Ascending aorta (tissue), 2 donors: ENCODE measurements at regions not wholly inside any gene's neighbourhood (a gene's known extent, or its start where the extent isn't known, plus 50 kb on each side); places are given as distances from the start of the nearest gene placed in this dataset.
"Not testable (repeated sequence)": the region's sequence is repeated elsewhere in the genome, so short reads cannot be mapped to it uniquely, and the experiment has no call there.

Experiments used
- DNase-seq, 2 donors: peaks; one replicate each; pipeline ENCODE4 v3.0.0-alpha.2; 2019; ENCODE audit warnings: low spot score in 2 of 2
- H3K27ac ChIP-seq, 2 donors: fragments of 200-600 bp; sonication (generic); one replicate each; pipeline ENCODE4 v1.5.1; 2016 to 2017; ENCODE audit warnings: mild to moderate bottlenecking in 1 of 2
- H3K27me3 ChIP-seq: fragments of 200-600 bp; sonication (generic); one replicate; pipeline ENCODE4 v1.5.1; 2017
- H3K36me3 ChIP-seq, 2 donors: fragments of 200-600 bp; sonication (generic); one replicate each; pipeline ENCODE4 v1.5.1; 2016
- H3K4me1 ChIP-seq, 2 donors: fragments of 200-600 bp; sonication (generic); one replicate each; pipeline ENCODE4 v1.5.1; 2016 to 2017; ENCODE audit warnings: mild to moderate bottlenecking in 1 of 2
- H3K4me3 ChIP-seq, 2 donors: fragments of 200-600 bp; sonication (generic); one replicate each; pipeline ENCODE4 v1.5.1; 2016 to 2017; ENCODE audit warnings: mild to moderate bottlenecking in 1 of 2
- H3K9me3 ChIP-seq, 2 donors: fragments of 200-600 bp; sonication (generic); one replicate each; pipeline ENCODE4 v1.5.1; 2016
- CTCF ChIP-seq, 3 experiments: fragments of 200-600 bp in 2 of 3; fragments of 450-650 bp in 1 of 3; sonication (generic) in 2 of 3; IDR thresholded peaks; one replicate each; pipeline ENCODE4 v1.5.1; 2016 to 2019; ENCODE audit warnings: antibody characterized with exemption in 3 of 3, mild to moderate bottlenecking in 1 of 3, moderate library complexity in 1 of 3
- intact Hi-C: fragments of 100-400 bp; cut with DNase I; formaldehyde crosslinking; loops from one replicate; pipeline ENCODE4 v1.15.1; 2023

DNA sequence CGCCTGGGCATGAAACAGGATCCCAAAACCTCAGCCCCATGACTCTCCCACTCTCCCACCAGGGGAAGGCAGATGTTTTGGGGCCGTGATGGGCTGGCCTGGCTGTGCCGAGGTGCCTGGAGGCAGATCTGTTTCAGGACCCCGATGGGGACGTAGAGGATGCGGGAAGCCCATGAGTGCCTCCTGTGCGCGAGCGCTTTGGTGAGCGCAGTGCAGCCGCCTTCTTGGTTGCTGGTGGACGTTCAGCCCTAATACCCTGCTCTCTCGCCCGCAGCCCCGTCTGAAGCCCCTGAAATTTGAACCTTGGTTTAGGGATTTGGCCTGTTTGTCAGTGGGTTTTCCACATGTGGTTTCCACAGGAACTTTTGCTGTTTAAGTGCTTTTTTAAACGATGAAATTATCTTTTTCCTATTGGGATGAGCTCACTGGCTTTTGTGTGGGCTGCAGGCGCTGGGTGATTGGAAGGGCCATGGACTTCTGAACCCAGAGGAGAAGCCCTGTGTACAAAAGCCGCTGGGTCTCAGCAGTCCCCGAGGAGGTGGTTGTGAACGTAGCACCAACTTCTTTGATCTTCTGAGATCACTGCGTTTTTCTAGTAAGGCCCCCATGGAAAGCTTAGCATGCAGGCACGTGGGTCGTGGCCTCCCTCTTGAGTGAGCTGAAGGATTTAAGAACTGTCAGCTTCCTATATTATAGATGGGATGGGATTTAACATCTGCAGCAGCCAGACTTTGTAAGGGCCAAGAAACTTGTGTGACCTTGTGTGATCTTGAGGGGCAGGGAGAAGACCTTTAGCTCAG, 148.9 kb upstream of the ZNF469 start:
- DNase-seq, H3K27me3 ChIP-seq, H3K9me3 ChIP-seq, H3K36me3 ChIP-seq, intact Hi-C loops: not testable (repeated sequence)
- H3K4me3 ChIP-seq = peak overlapping the region in 1 of 2 donors; percentile 45
- H3K4me1 ChIP-seq = peaks cover 7 to 27% of the 10 kb centered on the region in 2 donors
- H3K27ac ChIP-seq = peak overlapping the region; percentile 88 to 92

- Histone ChIP-seq H3K27ac (peak overlapping the region; percentile 88 to 92), H3K4me3 (peak overlapping the region in 1 of 2 donors; percentile 45), H3K4me1 (peaks cover 7 to 27% of the 10 kb centered on the region in 2 donors)
- intact Hi-C loops, H3K27me3 ChIP-seq, H3K9me3 ChIP-seq, H3K36me3 ChIP-seq: not testable (repeated sequence)
- DNase-seq = peak in 1 of 2 donors; percentile 81
- peak in 2 of 3 experiments; percentile 12 to 34 for TF ChIP-seq CTCF (IDR thresholded peaks at IDR 0.05)
Measured at GRCh38 chr16:88234421-88235271, 148.1 kb upstream of the ZNF469 start.

- intact Hi-C loops, H3K36me3 ChIP-seq, H3K4me3 ChIP-seq, H3K9me3 ChIP-seq, H3K27me3 ChIP-seq, DNase-seq: not testable (repeated sequence)
- Histone ChIP-seq H3K4me1 (peaks cover 7 to 27% of the 10 kb centered on the region in 2 donors), H3K27ac (peak overlapping the region; percentile 88 to 92)
Measured at GRCh38 chr16:88235691-88236090, 147.1 kb upstream of the ZNF469 start.

DNA sequence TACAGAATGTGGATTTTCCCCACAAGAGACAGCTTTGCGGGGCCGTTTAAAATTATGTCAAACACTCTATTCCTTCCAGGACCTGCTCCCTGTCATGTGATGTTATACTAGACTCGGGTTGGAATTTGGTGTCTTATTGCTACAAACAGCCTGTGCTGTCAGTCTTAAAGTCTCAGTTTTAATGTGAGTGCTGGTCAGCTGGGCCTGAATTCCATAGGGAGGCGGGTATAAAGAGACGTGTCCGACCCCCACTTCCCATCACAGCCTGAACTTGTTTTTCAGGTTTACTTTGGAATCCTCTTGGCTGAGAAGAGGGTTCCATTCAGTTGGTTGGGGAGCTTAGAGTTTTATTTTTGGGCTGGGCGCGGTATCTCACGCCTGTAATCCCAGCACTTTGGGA, 146.5 kb upstream of the ZNF469 start:
- peaks cover 7 to 27% of the 10 kb centered on the region in 2 donors for H3K4me1 ChIP-seq
- H3K36me3 ChIP-seq, H3K27me3 ChIP-seq, H3K4me3 ChIP-seq, H3K9me3 ChIP-seq, DNase-seq, intact Hi-C loops: not testable (repeated sequence)
- H3K27ac ChIP-seq = peak overlapping the region in 1 of 2 donors; percentile 88

DNA sequence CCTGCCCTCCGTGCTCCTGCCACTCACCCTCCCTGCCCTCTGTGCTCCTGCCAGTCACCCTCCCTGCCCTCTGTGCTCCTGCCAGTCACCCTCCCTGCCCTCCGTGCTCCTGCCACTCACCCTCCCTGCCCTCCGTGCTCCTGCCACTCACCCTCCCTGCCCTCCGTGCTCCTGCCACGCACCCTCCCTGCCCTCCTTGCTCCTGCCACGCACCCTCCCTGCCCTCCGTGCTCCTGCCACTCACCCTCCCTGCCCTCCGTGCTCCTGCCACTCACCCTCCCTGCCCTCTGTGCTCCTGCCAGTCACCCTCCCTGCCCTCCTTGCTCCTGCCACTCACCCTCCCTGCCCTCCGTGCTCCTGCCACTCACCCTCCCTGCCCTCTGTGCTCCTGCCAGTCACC, 145.4 kb upstream of the ZNF469 start:
- intact Hi-C loops, DNase-seq, H3K27me3 ChIP-seq, H3K9me3 ChIP-seq, H3K36me3 ChIP-seq, H3K4me3 ChIP-seq: not testable (repeated sequence)
- peaks cover 7 to 31% of the 10 kb centered on the region in 2 donors for H3K4me1 ChIP-seq
- peak overlapping the region in 1 of 2 donors; percentile 81 for H3K27ac ChIP-seq

DNA sequence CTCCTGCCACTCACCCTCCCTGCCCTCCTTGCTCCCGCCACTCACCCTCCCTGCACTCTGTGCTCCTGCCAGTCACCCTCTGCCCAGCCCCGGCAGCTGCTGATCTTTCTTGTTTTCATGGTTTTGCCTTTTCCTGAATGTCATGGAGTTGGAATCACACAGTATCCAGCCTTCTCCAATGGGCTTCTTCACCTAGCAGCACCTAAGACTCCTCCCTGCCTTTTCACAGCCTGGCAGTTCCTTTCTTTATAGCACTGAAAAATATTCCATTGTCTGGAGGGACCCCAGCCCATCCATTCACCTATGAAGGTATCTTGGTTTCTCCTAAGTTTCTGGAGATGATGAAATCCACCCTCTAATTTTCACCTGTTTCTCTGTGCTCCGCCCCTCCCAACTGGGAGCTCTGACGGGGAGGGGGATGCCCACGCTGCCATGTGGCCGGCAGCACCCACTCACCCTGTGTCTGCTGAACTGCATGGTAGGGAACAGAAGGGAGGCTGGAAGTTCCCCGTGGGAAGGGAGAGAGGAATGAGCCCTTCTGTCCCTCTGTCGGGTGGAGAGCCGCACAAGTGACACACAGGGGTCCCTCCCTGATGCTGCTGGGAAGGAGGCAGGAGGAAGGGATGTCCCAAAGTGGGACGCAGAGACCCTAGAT, 144.9 kb upstream of the ZNF469 start:
- Histone ChIP-seq H3K4me1 (peaks cover 8 to 34% of the 10 kb centered on the region in 2 donors), H3K27ac (peak overlapping the region; percentile 75 to 81)
- H3K36me3 ChIP-seq, H3K27me3 ChIP-seq, H3K4me3 ChIP-seq, intact Hi-C loops, DNase-seq, H3K9me3 ChIP-seq: not testable (repeated sequence)

DNA sequence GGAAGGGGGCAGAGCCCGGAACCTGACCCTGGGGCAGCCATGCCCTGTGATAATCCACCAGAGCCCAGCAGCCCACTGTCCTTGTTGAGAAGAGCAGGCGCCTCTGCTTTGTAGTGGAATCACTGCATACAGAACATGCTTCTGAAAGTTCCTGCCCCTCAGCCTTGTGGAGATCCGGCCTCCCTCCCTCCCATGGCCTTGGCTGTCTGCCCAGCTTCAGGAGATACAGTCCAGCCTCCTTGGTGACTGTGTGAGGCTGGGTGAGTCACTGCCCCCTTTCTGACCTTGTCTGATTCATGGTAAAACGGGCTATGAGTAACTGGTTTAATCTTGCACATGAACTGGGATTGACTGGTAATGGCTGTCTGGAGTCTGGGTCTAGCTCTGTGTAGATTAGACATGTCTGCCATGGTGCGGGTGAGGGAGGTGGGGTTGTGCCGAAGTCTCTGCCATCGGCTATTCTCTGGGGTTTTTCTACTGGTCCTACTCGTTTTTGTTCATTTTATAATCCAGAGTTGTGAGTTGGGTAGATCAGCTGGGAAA, 144.0 kb upstream of the ZNF469 start:
- peak overlapping the region; percentile 75 to 81 for H3K27ac ChIP-seq

GRCh38 chr16:88240118-88240517, 142.6 kb upstream of the ZNF469 start:
- DNase-seq, H3K9me3 ChIP-seq, intact Hi-C loops, H3K27me3 ChIP-seq, H3K4me3 ChIP-seq, H3K36me3 ChIP-seq: not testable (repeated sequence)
- peaks cover 12 to 34% of the 10 kb centered on the region in 2 donors for H3K4me1 ChIP-seq
- peak overlapping the region in 1 of 2 donors; percentile 37 for H3K27ac ChIP-seq

More for the DNA sequence above, 144.0 kb upstream of the ZNF469 start:
- intact Hi-C loops, H3K27me3 ChIP-seq, H3K9me3 ChIP-seq, H3K36me3 ChIP-seq, H3K4me3 ChIP-seq: not testable (repeated sequence)
- DNase-seq = peak; percentile 91 to 98
- H3K4me1 ChIP-seq = peaks cover 12 to 37% of the 10 kb centered on the region in 2 donors

DNA sequence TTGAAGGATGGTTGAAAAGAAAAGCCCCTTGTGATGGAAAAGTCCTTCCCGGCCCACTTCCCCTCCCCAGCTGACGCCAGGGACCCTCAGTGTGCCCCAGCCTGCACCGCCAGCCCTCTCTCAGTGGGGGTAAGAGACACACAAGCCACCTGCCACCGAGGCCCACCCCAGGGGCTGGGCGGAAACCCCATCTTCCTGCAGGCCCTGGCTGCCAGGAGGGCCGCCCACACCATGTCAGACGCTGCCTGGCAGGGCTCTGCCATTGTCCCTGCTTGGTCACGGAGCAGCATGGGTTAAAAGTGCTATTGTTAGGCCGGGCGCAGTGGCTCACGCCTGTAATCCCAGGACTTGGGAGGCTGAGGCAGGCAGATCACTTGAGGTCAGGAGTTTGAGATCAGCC, 142.0 kb upstream of the ZNF469 start:
- peak overlapping the region in 1 of 2 donors; percentile 40 for H3K27ac ChIP-seq
- intact Hi-C loops, H3K9me3 ChIP-seq, H3K4me3 ChIP-seq, H3K27me3 ChIP-seq, H3K36me3 ChIP-seq, DNase-seq: not testable (repeated sequence)
- H3K4me1 ChIP-seq = peaks cover 12 to 31% of the 10 kb centered on the region in 2 donors

DNA sequence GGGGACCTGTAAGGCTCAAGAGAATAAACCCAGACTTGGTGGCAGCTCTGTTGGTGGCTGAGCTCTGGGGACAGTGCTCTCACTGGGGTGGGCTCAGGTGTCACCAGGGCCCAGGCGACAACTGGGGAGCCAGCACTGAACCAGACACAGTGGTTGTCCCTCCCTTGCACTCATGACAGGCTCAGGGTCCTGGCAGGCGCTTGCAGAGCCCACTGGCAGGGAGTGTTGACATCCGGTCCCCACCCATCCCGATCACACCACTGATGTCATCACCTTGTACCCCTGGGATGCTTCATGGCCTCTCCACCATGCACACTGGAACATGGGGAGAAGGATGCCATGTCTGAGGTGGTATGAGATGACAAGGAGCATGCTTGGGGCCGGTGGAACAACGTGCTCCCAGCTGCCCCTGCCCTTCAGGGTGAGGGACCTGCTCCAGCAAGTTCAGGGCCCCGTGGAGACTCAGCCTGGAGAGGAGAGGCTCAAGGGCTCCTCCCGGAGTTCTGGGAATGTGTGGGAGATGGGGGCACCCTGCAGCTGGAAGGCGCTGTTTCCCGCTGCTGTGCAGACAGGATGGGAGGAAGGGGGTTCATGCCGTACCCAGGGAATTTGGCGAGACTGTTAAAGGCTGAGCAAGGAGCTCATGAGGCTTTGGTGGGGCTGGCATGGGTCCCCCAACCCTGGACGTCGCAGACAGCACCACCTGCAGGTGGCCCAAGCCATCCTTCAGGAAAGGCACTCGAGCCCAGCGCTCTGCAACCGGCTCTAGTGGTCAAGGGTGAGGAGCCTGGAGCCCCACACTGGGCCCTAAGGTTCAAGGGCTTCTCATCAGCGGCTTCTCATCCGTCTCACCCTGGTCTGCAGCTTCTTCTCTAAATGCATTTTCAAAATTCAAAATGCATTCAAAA, 141.1 kb upstream of the ZNF469 start:
- DNase-seq, H3K36me3 ChIP-seq, H3K4me3 ChIP-seq, H3K9me3 ChIP-seq, H3K27me3 ChIP-seq, intact Hi-C loops: not testable (repeated sequence)
- Histone ChIP-seq H3K4me1 (peaks cover 12 to 31% of the 10 kb centered on the region in 2 donors), H3K27ac (peak overlapping the region; percentile 78 to 79)
